ENCODE measurements at regions not wholly inside any gene's neighbourhood (a gene's known extent, or its start where the extent isn't known, plus 50 kb on each side); places are given as distances from the start of the nearest gene placed in this dataset.

- H3K27me3 Mint-ChIP-seq, result peaks cover 31% of the 10 kb centered on the region
- H3K36me3 Mint-ChIP-seq (ENCODE audit: insufficient read depth), result no peaks in the 10 kb centered on the region
- no peak overlapping the region for H3K27ac Mint-ChIP-seq (ENCODE audit: low read depth)
- DNase-seq (ENCODE audit: low spot score in 2 of 2) (no peak), ATAC-seq (replicated peaks; ENCODE audit: extremely low read depth, poor library complexity, severe bottlenecking) (no peak)
- no peaks in the 10 kb centered on the region for H3K9me3 Mint-ChIP-seq
- H3K4me3 Mint-ChIP-seq, result no peak overlapping the region
- H3K4me1 Mint-ChIP-seq, result no peaks in the 10 kb centered on the region
Measured at GRCh38 chr12:127339065-127339464, 927.9 kb upstream of the TMEM132C start.

GRCh38 chr12:127340381-127340780 lies 926.6 kb upstream of the TMEM132C start:
- Mint-ChIP-seq H3K9me3 (no peaks in the 10 kb centered on the region), H3K36me3 (ENCODE audit: insufficient read depth) (no peaks in the 10 kb centered on the region), H3K4me3 (no peak overlapping the region), H3K4me1 (no peaks in the 10 kb centered on the region), H3K27ac (ENCODE audit: low read depth) (no peak overlapping the region), H3K27me3 (peaks cover 26% of the 10 kb centered on the region)
- ATAC-seq (replicated peaks; ENCODE audit: extremely low read depth, poor library complexity, severe bottlenecking) (no peak), DNase-seq (ENCODE audit: low spot score in 2 of 2) (no peak)

- H3K36me3 Mint-ChIP-seq (ENCODE audit: insufficient read depth), result no peaks in the 10 kb centered on the region
- H3K4me1 Mint-ChIP-seq, result no peaks in the 10 kb centered on the region
- ATAC-seq (replicated peaks; ENCODE audit: extremely low read depth, poor library complexity, severe bottlenecking), result no peak
- H3K9me3 Mint-ChIP-seq, result peaks cover 8% of the 10 kb centered on the region
- peaks cover 26% of the 10 kb centered on the region for H3K27me3 Mint-ChIP-seq
- no peak overlapping the region for H3K4me3 Mint-ChIP-seq
- no peak for DNase-seq (ENCODE audit: low spot score in 2 of 2)
- H3K27ac Mint-ChIP-seq (ENCODE audit: low read depth), result no peak overlapping the region
Measured at GRCh38 chr12:127342861-127343260, 924.1 kb upstream of the TMEM132C start.

GRCh38 chr12:127343940-127344339 lies 923.0 kb upstream of the TMEM132C start:
- no peak for DNase-seq (ENCODE audit: low spot score in 2 of 2)
- Mint-ChIP-seq H3K27ac (ENCODE audit: low read depth) (no peak overlapping the region), H3K9me3 (peaks cover 8% of the 10 kb centered on the region), H3K27me3 (peaks cover 26% of the 10 kb centered on the region), H3K36me3 (ENCODE audit: insufficient read depth) (no peaks in the 10 kb centered on the region), H3K4me1 (no peaks in the 10 kb centered on the region), H3K4me3 (no peak overlapping the region)
- ATAC-seq (replicated peaks; ENCODE audit: extremely low read depth, poor library complexity, severe bottlenecking), result no peak

- Mint-ChIP-seq H3K27ac (ENCODE audit: low read depth) (no peak overlapping the region), H3K9me3 (peaks cover 8% of the 10 kb centered on the region), H3K27me3 (peaks cover 3% of the 10 kb centered on the region), H3K4me3 (no peak overlapping the region), H3K36me3 (ENCODE audit: insufficient read depth) (peaks cover 3% of the 10 kb centered on the region), H3K4me1 (no peaks in the 10 kb centered on the region)
- no peak for DNase-seq (ENCODE audit: low spot score in 2 of 2)
- no peak for ATAC-seq (replicated peaks; ENCODE audit: extremely low read depth, poor library complexity, severe bottlenecking)
Measured at GRCh38 chr12:127351481-127352010, 915.4 kb upstream of the TMEM132C start.

- Mint-ChIP-seq H3K27ac (ENCODE audit: low read depth) (no peak overlapping the region), H3K9me3 (peaks cover 3% of the 10 kb centered on the region), H3K36me3 (ENCODE audit: insufficient read depth) (peaks cover 1% of the 10 kb centered on the region), H3K4me1 (no peaks in the 10 kb centered on the region), H3K4me3 (no peak overlapping the region), H3K27me3 (no peaks in the 10 kb centered on the region)
- DNase-seq (ENCODE audit: low spot score in 2 of 2), result no peak
- ATAC-seq (replicated peaks; ENCODE audit: extremely low read depth, poor library complexity, severe bottlenecking), result no peak
Measured at GRCh38 chr12:127355061-127355841, 911.7 kb upstream of the TMEM132C start.

- ATAC-seq (replicated peaks; ENCODE audit: extremely low read depth, poor library complexity, severe bottlenecking), result no peak
- Mint-ChIP-seq H3K4me1 (no peaks in the 10 kb centered on the region), H3K27me3 (peaks cover 3% of the 10 kb centered on the region)
Measured at GRCh38 chr12:127358888-127359287, 908.1 kb upstream of the TMEM132C start.

GRCh38 chr12:127360580-127360979 lies 906.4 kb upstream of the TMEM132C start:
- Mint-ChIP-seq H3K9me3 (peaks cover 9% of the 10 kb centered on the region), H3K27ac (ENCODE audit: low read depth) (no peak overlapping the region), H3K27me3 (peaks cover 20% of the 10 kb centered on the region), H3K4me3 (no peak overlapping the region), H3K36me3 (ENCODE audit: insufficient read depth) (no peaks in the 10 kb centered on the region), H3K4me1 (no peaks in the 10 kb centered on the region)
- ATAC-seq (replicated peaks; ENCODE audit: extremely low read depth, poor library complexity, severe bottlenecking) (no peak), DNase-seq (ENCODE audit: low spot score in 2 of 2) (no peak)

More at GRCh38 chr12:127358888-127359287, 908.1 kb upstream of the TMEM132C start:
- DNase-seq (ENCODE audit: low spot score in 2 of 2), result no peak
- no peak overlapping the region for H3K27ac Mint-ChIP-seq (ENCODE audit: low read depth)
- no peaks in the 10 kb centered on the region for H3K36me3 Mint-ChIP-seq (ENCODE audit: insufficient read depth)
- H3K4me3 Mint-ChIP-seq, result no peak overlapping the region
- peaks cover under 1% of the 10 kb centered on the region for H3K9me3 Mint-ChIP-seq

GRCh38 chr12:127362121-127362520 lies 904.8 kb upstream of the TMEM132C start:
- H3K27me3 Mint-ChIP-seq, result peaks cover 20% of the 10 kb centered on the region
- no peaks in the 10 kb centered on the region for H3K36me3 Mint-ChIP-seq (ENCODE audit: insufficient read depth)
- peaks cover 9% of the 10 kb centered on the region for H3K9me3 Mint-ChIP-seq
- no peak overlapping the region for H3K27ac Mint-ChIP-seq (ENCODE audit: low read depth)
- DNase-seq (ENCODE audit: low spot score in 2 of 2), result no peak
- ATAC-seq (replicated peaks; ENCODE audit: extremely low read depth, poor library complexity, severe bottlenecking), result no peak
- H3K4me3 Mint-ChIP-seq, result no peak overlapping the region
- no peaks in the 10 kb centered on the region for H3K4me1 Mint-ChIP-seq

- H3K9me3 Mint-ChIP-seq, result peaks cover 9% of the 10 kb centered on the region
- H3K36me3 Mint-ChIP-seq (ENCODE audit: insufficient read depth), result no peaks in the 10 kb centered on the region
- peaks cover 20% of the 10 kb centered on the region for H3K27me3 Mint-ChIP-seq
- ATAC-seq (replicated peaks; ENCODE audit: extremely low read depth, poor library complexity, severe bottlenecking), result no peak
- H3K4me3 Mint-ChIP-seq, result no peak overlapping the region
- no peak for DNase-seq (ENCODE audit: low spot score in 2 of 2)
- H3K27ac Mint-ChIP-seq (ENCODE audit: low read depth), result no peak overlapping the region
- no peaks in the 10 kb centered on the region for H3K4me1 Mint-ChIP-seq
Measured at GRCh38 chr12:127363392-127363791, 903.6 kb upstream of the TMEM132C start.

GRCh38 chr12:127373559-127373958 lies 893.4 kb upstream of the TMEM132C start:
- H3K27ac Mint-ChIP-seq (ENCODE audit: low read depth), result no peak overlapping the region
- DNase-seq (ENCODE audit: low spot score in 2 of 2) (no peak), ATAC-seq (replicated peaks; ENCODE audit: extremely low read depth, poor library complexity, severe bottlenecking) (no peak)
- peaks cover 35% of the 10 kb centered on the region for H3K27me3 Mint-ChIP-seq
- no peaks in the 10 kb centered on the region for H3K36me3 Mint-ChIP-seq (ENCODE audit: insufficient read depth)
- H3K9me3 Mint-ChIP-seq, result peaks cover 5% of the 10 kb centered on the region
- H3K4me3 Mint-ChIP-seq, result no peak overlapping the region
- H3K4me1 Mint-ChIP-seq, result no peaks in the 10 kb centered on the region

GRCh38 chr12:127374447-127374846 lies 892.5 kb upstream of the TMEM132C start:
- no peak overlapping the region for H3K4me3 Mint-ChIP-seq
- ATAC-seq (replicated peaks; ENCODE audit: extremely low read depth, poor library complexity, severe bottlenecking), result no peak
- H3K27ac Mint-ChIP-seq (ENCODE audit: low read depth), result no peak overlapping the region
- no peak for DNase-seq (ENCODE audit: low spot score in 2 of 2)
- peaks cover 35% of the 10 kb centered on the region for H3K27me3 Mint-ChIP-seq
- H3K4me1 Mint-ChIP-seq, result no peaks in the 10 kb centered on the region
- no peaks in the 10 kb centered on the region for H3K36me3 Mint-ChIP-seq (ENCODE audit: insufficient read depth)
- peaks cover 5% of the 10 kb centered on the region for H3K9me3 Mint-ChIP-seq

GRCh38 chr12:127381043-127381668 lies 885.8 kb upstream of the TMEM132C start:
- DNase-seq (ENCODE audit: low spot score in 2 of 2), result no peak
- Mint-ChIP-seq H3K4me3 (no peak overlapping the region), H3K27ac (ENCODE audit: low read depth) (no peak overlapping the region), H3K9me3 (no peaks in the 10 kb centered on the region), H3K4me1 (no peaks in the 10 kb centered on the region), H3K27me3 (peaks cover 19% of the 10 kb centered on the region), H3K36me3 (ENCODE audit: insufficient read depth) (no peaks in the 10 kb centered on the region)
- ATAC-seq (replicated peaks; ENCODE audit: extremely low read depth, poor library complexity, severe bottlenecking), result no peak
